ENCODE measurements at regions not wholly inside any gene's neighbourhood (a gene's known extent, or its start where the extent isn't known, plus 50 kb on each side); places are given as distances from the start of the nearest gene placed in this dataset.

DNA sequence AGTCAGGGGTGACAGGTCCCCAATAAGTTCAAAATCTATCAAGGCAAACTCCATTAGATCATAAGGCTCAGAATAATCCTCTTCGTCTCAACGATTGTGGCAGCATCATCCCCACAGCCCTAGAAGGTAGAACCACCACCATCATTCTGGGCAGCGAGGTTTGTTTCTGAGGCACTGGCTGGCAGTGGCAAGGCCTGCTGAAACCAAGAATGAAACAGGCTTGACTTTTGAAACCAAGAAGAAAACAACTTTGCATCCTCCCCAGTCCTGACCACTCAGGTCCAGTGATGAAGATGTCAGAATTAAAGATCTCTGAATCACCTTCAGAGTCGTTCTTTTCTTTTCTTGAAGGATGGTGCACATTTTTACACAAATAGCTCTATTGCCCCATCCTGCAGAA is 152.6 kb upstream of the SYT1 start:
- TF ChIP-seq, protein P1, sequence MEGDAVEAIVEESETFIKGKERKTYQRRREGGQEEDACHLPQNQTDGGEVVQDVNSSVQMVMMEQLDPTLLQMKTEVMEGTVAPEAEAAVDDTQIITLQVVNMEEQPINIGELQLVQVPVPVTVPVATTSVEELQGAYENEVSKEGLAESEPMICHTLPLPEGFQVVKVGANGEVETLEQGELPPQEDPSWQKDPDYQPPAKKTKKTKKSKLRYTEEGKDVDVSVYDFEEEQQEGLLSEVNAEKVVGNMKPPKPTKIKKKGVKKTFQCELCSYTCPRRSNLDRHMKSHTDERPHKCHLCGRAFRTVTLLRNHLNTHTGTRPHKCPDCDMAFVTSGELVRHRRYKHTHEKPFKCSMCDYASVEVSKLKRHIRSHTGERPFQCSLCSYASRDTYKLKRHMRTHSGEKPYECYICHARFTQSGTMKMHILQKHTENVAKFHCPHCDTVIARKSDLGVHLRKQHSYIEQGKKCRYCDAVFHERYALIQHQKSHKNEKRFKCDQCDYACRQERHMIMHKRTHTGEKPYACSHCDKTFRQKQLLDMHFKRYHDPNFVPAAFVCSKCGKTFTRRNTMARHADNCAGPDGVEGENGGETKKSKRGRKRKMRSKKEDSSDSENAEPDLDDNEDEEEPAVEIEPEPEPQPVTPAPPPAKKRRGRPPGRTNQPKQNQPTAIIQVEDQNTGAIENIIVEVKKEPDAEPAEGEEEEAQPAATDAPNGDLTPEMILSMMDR (conservative IDR thresholded peaks at IDR 0.05; ENCODE audit: low read length) = no peak
- TF ChIP-seq EZH2phosphoT487 (IDR thresholded peaks at IDR 0.05; ENCODE audit: borderline replicate concordance) = no peak

All from Loucy (cell line).